Liver (tissue), 3 donors: ENCODE measurements at regions not wholly inside any gene's neighbourhood (a gene's known extent, or its start where the extent isn't known, plus 50 kb on each side); places are given as distances from the start of the nearest gene placed in this dataset.

Experiments used
- EGR1 ChIP-seq, 2 donors: IDR thresholded peaks; 2 replicates each; pipeline ENCODE4 v1.6.1; 2016 to 2018; ENCODE audit warnings: antibody characterized with exemption in 2 of 2, low read depth in 2 of 2
- GABPA ChIP-seq, 2 donors: IDR thresholded peaks in 1 of 2; conservative IDR thresholded peaks in 1 of 2; 2 replicates each; pipeline ENCODE4 v1.6.1; 2016; ENCODE audit warnings: antibody characterized with exemption in 2 of 2, mild to moderate bottlenecking in 1 of 2, moderate library complexity in 1 of 2
- REST ChIP-seq: IDR thresholded peaks from 2 replicates; pipeline ENCODE4 v1.6.1; 2016; ENCODE audit warnings: antibody characterized with exemption, mild to moderate bottlenecking
- TAF1 ChIP-seq: conservative IDR thresholded peaks from 2 replicates; pipeline ENCODE4 v1.6.1; 2016; ENCODE audit warnings: antibody characterized with exemption, mild to moderate bottlenecking
- TF ChIP-seq, protein P1 (sequence below): fragments of 150-350 bp; IDR thresholded peaks from 2 replicates; pipeline ENCODE4 v1.5.1; 2017; ENCODE audit warnings: improper control_type of control experiment, low read depth, low read length; ENCODE audit not compliant: missing input control
- donor health status: healthy.
- donor health status: healthy.

- TF ChIP-seq TAF1: no peak
- TF ChIP-seq, protein P1, sequence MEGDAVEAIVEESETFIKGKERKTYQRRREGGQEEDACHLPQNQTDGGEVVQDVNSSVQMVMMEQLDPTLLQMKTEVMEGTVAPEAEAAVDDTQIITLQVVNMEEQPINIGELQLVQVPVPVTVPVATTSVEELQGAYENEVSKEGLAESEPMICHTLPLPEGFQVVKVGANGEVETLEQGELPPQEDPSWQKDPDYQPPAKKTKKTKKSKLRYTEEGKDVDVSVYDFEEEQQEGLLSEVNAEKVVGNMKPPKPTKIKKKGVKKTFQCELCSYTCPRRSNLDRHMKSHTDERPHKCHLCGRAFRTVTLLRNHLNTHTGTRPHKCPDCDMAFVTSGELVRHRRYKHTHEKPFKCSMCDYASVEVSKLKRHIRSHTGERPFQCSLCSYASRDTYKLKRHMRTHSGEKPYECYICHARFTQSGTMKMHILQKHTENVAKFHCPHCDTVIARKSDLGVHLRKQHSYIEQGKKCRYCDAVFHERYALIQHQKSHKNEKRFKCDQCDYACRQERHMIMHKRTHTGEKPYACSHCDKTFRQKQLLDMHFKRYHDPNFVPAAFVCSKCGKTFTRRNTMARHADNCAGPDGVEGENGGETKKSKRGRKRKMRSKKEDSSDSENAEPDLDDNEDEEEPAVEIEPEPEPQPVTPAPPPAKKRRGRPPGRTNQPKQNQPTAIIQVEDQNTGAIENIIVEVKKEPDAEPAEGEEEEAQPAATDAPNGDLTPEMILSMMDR: no peak
- no peak for TF ChIP-seq REST
- no peak for TF ChIP-seq EGR1 (IDR thresholded peaks at IDR 0.05; ENCODE audit: low read depth in 2 of 2)
- no peak for TF ChIP-seq GABPA (IDR thresholded peaks at IDR 0.05 in 1 of 2, conservative IDR thresholded peaks at IDR 0.05 in 1 of 2)
These were observed 159.0 kb upstream of the GMDS start for GRCh38 chr6:2404211-2404929.
